T-helper 1 cell (primary cell): ENCODE measurements at regions not wholly inside any gene's neighbourhood (a gene's known extent, or its start where the extent isn't known, plus 50 kb on each side); places are given as distances from the start of the nearest gene placed in this dataset.
A peak's percentile ranks its signal among the peaks of the same experiment; 100 is the strongest.
"Not testable (repeated sequence)": the region's sequence is repeated elsewhere in the genome, so short reads cannot be mapped to it uniquely, and the experiment has no call there.

Experiments used
- DNase-seq, 5 donors: peaks; one replicate each; pipeline ENCODE4 v3.0.0-alpha.2; 2012 to 2020

DNA sequence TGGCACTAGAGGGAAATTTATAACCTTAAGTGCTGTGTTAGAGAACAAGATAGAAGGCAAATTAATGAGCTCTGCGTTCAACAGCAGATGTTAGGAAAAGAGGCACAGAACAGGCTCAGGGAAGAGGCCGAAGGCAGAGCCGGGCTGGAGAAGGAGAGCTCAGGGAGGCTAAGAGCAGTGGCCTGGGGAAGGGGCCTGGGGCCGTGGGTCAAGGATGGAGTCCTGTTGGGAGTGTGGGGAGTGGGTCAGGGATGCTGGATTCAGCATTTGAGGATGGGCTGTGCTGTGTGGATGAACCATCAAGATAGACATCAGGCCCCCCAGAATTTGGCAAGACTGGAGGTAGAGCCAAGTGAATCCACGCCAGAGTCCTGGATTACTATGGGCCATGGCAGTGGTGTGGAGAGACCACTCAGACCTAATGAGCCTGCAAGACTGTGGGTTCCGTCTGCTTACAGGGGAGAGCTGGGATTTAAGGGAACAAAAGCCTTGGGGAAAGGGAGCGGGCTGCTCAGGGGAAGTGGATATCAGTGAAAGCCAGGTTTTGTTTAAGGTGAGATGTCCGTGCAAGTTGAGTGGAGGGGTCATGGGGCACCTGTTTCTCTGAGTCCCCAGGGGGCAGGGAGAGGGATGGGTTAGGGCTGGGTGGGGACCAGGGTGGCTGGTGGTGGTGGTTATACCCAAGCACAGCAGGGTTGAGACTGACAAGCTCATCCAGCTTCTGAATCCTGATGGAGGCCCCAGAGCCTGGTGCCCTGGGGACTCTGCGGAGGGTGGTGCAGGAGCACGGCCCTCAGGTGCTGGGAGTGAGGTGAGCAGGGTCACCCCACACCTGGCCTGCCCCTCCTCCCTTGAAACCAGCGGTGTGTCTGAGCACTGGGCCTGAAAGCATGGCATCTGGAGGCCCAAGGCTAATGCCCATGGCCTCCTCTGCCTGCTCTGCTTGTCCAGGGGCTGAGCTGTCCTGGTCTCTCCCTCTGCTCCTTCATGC, 101.7 kb downstream of the BMS1 start:
- no peak for DNase-seq

- DNase-seq, result no peak
Observed at GRCh38 chr10:42885491-42886270, 103.1 kb downstream of the BMS1 start.

GRCh38 chr10:42887734-42888503, 105.3 kb downstream of the BMS1 start:
- DNase-seq, result no peak

DNA sequence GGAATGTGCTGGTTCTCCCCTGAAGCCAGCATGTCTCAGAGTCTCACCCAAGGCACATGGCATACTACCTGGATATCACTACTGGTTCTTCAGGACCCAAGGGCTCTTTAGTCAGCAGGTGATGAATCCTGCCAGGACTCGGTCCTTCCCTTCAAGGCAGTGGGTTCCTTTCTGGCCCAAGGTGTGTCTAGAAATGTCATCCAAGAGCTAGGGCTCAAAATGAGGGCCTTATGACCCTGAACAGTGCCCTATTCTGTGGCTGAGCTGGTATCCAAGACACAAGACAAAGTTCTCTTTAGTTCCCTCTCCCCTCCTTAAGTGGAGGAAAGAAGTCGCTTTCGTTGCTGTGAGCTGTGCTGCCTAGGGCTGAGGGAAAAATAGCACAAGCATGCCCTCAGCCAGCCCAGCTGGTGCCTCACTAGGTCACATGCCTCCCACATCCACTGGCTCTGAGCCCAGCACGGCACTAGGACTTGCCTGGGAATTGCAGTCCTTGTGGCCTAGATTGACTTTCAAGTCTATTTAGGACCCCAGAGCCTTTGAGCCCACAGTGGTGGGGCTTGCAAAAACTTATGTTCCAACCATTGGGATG, 106.0 kb downstream of the BMS1 start:
- no peak for DNase-seq

- no peak for DNase-seq
Observed at GRCh38 chr10:42896735-42897134, 114.1 kb downstream of the BMS1 start.

- no peak for DNase-seq
Observed at GRCh38 chr10:42898037-42898960, 115.7 kb downstream of the BMS1 start.

- no peak for DNase-seq
Observed at GRCh38 chr10:42899036-42899435, 116.4 kb downstream of the BMS1 start.

GRCh38 chr10:42900346-42900745, 117.8 kb downstream of the BMS1 start:
- not testable (repeated sequence) for DNase-seq

GRCh38 chr10:42911359-42911758, 128.8 kb downstream of the BMS1 start:
- DNase-seq, result no peak

DNA sequence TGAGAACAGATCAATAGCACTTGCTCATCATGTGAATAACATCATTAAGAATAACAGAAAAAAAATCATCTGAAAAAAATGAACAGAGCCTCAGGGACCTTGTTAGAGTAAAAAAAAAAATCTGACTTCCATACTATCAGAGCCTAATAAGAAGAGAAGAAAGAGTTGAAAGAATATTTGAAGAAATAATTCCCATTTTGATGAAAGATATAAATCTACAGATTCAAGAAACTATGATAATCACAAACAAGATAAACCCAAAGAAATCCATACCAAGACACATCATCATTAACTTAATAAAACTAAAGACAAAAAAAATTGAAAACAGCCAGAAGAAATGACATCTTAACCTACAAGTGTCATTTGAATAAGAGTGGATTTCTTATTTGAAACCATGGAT, 134.4 kb downstream of the BMS1 start:
- DNase-seq, result no peak

- no peak for DNase-seq
Observed at GRCh38 chr10:42917821-42918220, 135.2 kb downstream of the BMS1 start.

DNA sequence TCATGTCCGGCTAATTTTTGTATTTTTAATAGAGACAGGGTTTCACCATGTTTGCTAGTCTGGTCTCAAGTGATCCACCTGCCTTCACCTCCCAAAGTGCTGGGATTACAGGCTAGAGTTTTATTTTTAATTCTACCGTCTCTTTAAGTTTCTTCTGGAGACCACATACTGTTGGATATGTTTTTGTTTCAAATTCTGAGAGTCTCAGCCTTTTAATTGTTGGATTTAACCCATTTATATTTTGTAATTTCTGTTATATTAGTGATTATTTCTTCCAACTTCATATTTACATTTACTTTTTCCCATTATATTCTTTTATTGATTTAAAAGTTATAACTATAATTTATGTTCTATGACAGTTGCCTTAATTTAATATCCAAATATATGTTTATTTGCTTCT, 139.4 kb downstream of the BMS1 start:
- no peak for DNase-seq

- DNase-seq, result no peak
Observed at GRCh38 chr10:42924484-42924883, 141.9 kb downstream of the BMS1 start.

DNA sequence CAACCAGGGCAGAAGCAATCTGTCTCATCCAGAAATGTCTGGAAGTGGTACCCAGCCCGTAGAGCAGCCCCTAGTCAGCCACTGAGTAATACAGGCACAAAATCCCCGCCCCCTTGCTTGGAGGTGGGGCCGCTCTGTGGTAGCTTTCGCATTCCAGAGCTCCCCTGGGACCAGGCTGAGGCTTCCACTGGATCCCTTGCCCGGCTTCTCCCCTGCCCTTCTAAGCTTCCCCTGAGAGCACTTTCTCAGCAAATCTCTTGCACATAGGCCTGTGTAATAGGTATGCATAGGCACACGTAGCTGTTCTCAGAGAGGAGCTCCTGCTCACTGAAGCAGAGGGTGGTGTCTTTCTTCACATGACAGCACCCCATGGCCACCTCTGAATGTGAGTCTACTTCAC, 144.2 kb downstream of the BMS1 start:
- DNase-seq, result no peak

- no peak for DNase-seq
Observed at GRCh38 chr10:42928064-42928463, 145.5 kb downstream of the BMS1 start.

GRCh38 chr10:42929236-42929635, 146.6 kb downstream of the BMS1 start:
- DNase-seq, result no peak

DNA sequence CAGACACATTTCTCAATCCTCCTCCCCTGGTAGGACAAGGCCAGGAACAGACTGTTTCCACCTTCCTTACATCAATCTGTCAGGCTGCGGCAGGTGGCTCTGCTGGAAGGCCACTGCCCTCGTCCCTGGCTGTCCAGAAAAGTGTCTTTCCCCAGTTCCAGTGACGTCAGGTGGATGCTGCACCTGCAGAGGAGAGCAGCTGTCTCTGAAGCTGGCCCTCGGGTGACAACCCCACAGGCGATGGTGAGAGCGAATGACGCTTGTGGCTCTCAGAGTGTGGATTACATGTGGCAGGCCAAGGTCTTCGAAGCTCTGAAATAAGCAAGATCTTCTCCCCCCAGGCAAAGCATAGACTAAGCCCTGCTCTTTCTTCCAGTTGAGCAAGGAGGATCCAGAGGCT, 146.9 kb upstream of the RET start:
- DNase-seq, result no peak

DNA sequence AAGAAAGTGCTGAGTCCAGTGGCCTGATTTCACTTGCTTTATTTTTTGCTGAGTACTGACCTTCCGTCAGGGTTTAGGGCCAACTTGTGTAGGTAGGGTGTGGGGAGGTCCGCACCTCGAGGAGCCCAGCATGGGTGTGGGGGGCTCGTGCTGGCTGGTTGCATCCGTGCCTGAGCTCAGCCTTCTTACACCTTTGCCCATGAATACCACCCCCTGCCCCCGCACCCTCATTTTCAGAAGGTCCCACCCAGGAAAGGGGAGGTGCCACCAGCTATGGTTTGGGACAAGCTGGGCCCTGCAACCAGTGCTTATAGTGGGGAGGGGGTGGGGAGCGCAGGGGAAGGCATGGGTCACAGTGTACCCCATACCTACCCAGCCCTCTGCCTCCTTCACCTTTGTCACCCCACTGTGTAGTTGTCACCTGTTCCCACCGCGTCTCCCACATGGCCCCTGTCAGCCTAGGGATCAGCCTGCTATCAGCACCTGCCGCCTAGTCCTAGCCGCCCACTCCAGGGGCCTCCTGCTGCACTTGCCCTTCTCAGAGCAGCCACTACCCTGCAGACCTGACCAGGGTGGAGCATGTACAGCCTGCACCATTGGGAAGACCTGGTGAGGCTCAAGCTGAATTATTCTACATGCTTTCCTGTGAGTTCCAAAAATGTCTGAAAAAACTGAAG, 146.2 kb upstream of the RET start:
- no peak for DNase-seq

DNA sequence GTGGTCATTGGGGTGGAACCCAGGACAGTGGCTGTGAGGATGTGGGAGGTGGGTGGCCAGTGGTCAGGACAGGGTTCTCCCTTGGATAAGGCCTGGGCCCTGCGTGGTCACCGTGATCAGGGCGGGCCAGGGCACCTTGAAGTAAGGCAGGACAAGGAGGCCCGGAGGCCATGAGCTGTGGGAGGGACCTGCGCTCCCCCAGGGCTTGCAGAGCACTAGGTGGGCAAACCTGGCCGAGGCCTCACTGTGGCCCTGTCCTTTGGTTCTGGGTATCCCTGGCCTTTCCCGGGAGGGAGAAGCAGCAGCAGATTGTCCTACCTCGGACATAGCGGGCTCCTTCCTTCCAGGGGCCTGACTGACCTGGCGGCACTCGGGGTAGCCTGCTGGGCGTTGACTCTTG, 144.8 kb upstream of the RET start:
- no peak for DNase-seq

- DNase-seq, result peak in 2 of 5 donors; percentile 32 to 34
Observed at GRCh38 chr10:42932735-42933447, 144.0 kb upstream of the RET start.
